Caki2 (cell line): ENCODE measurements at regions not wholly inside any gene's neighbourhood (a gene's known extent, or its start where the extent isn't known, plus 50 kb on each side); places are given as distances from the start of the nearest gene placed in this dataset.
A peak's percentile ranks its signal among the peaks of the same experiment; 100 is the strongest.

ENCODE experiments used
- DNase-seq: peaks from one replicate; pipeline ENCODE4 v3.0.0-alpha.2; 2015; ENCODE audit warnings: low read depth
- in situ Hi-C: cut with HindIII; loops from 2 replicates; pipeline ENCODE4 v1.10.0; 2016; ENCODE audit warnings: low sequenced_read_pairs, low pct_unique_long_range_greater_than_20kb, mixed read lengths

DNA sequence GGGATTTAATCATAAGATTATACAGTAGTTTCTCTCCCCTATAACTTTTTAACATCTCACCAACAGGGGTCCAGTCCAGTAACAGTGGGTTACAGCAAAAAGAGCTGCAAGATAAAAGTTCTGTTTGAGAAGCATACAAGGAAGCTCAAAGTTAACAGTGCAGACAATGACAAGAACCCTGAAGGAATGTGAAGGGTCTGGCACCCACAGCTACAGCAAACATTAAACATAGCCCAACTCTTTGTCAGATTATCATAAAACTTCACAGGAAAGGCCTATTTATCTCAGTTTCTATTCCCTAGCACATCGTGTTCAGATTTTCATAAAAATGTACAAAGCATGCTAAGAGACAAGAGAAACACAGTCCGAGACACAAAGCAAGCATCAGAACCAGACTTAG lies 309.4 kb downstream of the DIRAS2 start:
- no peak for DNase-seq
- in situ Hi-C loops = loop anchor here (10.0 kb wide), 1 partner anchor 102 kb away; no protein-coding TSS in a partner anchor

DNA sequence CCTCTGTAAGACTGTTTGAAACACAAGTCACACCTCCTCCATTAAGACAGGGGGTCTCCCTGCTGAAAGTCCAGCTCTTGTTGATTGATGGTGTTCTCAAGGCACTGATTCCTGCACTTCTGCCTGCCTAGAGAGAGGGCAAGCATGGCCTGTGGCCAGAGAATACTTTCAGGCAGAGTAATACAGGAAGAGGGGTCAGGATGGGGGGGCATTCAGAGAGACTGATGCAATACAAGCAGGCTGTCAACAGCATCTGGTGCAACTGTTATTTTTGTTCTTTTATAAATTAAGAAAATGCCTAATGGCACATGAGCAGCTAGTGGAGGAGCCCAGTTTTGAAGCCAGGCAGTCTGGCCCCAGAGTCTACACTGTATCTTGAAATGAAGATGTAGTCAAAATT lies 302.2 kb downstream of the DIRAS2 start:
- in situ Hi-C loops = no loop called here
- no peak for DNase-seq

DNA sequence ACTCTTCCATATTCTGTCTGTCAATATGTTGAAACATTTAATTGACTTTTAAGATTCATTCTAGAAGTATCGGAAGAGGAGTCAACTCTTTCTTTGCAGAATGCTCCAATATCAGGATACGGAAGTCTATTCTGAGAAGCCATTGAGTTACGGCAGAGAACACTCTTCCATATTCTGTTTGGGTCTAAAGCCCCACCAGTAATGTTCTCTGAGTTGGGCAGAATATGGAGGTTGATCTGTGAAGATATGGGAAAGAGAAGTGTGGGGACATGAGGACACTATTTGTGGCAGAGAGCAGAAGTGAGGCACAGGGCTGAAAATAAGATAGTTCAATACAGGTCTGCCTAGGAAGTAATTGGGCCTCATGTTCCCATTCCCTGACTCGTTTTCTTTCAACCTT lies 300.0 kb downstream of the DIRAS2 start:
- DNase-seq = no peak
- in situ Hi-C loops = no loop called here

DNA sequence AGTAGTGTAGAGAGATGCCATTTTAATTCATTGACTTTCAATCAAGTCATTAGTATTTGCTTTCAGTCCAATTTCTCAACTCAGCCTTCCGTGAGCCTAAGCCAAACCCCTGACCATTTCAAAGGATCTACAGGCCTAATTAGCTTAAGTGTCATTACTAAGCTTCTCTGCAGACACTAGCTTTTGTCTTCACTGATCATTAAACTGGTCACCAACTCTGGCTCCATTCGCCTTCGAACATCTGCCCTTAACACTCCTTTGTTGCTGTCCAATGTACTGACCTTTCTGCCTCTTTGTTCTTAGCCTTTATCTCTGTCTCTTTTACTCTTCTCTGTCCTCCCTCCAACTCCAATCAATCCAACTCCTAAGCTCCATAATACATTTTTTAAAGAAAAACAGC lies 299.3 kb downstream of the DIRAS2 start:
- in situ Hi-C loops = no loop called here
- peak; percentile 22 for DNase-seq

DNA sequence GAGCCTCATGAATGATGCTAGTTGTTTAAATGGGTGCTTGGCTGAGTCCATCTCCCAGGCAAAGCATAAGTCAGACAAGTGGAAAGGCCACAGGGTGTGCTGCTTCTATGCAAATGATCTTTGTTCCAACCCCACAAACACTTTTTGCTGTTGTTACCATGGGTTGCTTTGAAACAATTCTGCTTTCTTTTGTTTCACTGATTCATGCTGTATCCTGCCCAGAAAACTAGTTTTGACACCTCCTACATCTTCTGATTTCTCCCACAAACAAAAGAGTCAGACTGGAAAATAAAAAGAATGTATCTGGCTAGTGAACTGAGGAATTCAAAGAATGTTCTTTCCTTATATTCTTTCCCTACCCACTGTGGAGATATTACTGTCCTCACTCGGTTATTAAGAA lies 298.6 kb downstream of the DIRAS2 start:
- DNase-seq = peak; percentile 86
- in situ Hi-C loops = no loop called here

DNA sequence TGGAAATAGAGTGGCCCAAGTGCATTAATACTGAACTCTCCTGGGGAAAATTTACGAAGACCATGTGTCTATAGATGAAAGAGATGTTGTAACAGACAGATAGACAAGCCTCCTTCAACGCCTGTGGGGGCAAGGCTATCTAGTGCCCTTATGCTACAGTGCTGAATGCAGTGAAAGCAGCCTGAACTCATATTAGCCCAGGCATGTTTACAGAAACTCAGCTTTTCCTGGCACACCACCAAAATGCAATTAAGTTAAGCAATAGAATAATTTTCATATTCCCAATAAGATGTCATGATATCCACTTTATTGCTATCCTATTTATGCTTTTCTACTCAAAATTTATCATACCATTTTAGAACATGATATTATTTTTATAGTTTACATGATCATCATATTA lies 277.0 kb downstream of the DIRAS2 start:
- in situ Hi-C loops = no loop called here
- no peak for DNase-seq

DNA sequence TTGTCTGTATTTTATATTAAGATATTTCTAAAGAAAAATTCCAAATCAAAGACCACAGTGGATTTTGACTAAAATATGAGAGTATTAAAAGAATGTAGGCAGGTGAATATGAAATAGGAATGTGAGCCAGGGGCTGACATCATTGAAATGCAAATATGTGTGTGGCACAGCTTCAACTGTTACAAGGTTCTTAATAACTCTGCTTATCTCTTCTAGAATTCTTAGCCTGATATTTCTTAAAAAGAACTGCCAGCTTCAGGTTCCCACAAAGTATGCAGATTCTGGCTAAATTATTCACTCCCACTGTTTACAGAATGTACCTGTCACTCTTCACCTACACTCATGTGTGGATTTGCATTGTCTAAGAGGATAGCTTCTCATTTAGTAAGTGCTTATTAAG lies 274.4 kb downstream of the DIRAS2 start:
- in situ Hi-C loops = no loop called here
- no peak for DNase-seq

DNA sequence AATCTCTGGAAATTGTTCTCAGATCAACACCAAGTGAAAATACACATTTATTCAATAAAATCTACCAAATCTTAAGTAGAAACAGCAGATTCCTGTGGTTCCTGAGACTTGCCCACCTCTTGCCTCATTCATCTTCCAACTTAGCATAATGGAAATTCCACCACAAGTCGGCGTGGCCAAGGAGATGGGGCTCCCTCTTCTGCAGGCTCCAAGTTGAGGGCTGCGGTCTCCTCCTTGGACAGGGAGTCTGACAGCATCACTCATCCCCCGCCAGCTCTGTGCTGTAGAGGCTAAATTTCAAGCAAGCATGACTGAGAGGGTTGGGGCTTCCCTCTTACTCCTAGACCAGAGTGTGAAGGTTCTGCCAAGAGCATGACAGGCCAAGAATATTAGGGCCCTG lies 273.7 kb downstream of the DIRAS2 start:
- DNase-seq = no peak
- in situ Hi-C loops = no loop called here

DNA sequence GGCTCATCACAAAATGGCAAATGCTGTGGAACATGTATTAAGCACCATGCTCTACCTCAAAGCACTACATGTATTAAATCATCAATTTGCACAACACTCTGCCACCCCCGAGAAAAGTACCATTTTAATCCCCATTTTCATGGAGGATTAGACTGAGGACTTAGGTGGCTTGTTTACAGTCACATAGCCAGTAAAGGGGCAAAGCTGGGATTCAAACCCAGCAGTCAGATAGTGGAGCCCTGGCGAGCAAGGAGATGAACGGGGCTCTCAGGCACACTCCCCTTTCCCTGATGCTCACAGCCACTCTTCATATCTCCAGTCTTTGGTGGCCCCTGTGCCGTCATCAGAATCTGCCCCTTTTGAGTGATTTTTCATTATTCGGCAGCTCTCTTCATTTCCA lies 262.9 kb downstream of the DIRAS2 start:
- DNase-seq = no peak
- in situ Hi-C loops = no loop called here

DNA sequence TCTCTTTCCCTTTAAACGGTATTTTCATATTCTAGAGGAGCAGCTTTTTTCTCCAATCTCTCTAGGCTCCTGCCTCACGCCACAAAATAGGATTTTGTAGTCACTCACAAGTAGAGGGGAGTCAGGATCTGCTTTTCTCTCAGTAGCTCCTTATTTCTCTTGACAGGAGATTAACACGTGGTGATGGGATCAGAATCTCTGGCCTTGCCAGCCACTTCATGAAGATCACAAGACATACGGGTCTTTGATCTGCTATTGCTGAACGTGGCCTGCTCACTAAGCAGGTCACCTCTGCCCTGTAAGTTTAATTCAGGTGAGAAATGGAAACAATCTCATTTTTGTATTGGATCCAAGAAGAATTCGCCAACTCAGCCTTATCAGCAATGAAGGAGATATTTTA lies 257.5 kb downstream of the DIRAS2 start:
- DNase-seq = no peak
- in situ Hi-C loops = no loop called here

DNA sequence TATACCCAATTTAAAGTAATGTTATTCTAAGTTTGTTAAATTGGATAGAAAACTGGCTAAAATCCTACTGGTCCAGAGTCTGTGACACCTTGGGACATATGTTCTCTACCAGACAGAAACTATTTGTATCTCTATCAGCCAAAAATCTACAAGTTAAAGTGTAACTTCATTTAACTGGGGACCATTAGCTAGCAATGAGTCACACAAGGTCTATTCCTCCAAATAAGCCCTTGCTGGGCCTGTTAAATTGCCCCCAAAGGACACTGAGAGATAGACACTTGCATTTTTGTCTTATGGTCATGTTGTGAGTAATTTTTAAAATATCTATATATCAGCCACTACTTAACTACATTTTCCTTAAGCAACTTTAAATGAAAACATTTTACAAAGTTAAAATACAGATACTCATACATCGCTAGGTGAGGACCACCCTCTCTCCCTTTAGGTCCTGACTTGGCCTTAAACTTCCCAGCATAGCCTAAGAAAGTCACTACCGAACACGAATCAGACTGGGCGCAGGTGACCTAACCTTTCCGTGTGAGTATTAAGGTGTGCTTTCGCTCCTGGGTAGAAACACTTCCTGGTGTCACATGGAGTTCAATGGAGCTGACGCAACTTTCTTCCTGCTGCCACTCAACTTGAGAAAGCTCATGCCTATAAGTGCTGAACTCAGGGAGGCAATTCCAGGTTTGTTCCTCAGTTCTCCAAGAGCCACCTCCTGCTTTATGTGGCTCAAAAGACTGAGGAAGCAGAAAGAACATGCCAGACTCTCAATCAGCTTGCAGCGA lies 249.1 kb downstream of the DIRAS2 start:
- in situ Hi-C loops = no loop called here
- peak; percentile 88 for DNase-seq

DNA sequence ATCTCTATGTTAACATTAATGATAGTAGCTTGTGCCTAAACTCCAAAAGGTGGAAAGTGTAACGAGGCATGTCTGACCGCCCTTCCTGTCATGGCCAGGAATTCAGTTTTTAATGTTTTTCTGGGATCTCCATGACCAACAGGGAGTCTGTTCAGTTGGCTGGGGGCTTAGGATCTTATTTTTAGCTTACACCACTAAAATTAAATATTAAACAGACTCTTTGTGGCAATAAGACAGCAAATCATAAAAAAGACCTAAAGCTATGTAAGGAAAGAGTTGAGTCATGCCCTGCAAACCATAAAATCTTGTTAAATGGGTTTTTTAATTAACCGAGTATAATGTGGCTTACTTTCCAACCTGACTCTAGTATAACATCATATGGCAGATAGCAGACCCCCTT lies 247.8 kb downstream of the DIRAS2 start:
- peak; percentile 87 for DNase-seq
- in situ Hi-C loops = no loop called here

DNA sequence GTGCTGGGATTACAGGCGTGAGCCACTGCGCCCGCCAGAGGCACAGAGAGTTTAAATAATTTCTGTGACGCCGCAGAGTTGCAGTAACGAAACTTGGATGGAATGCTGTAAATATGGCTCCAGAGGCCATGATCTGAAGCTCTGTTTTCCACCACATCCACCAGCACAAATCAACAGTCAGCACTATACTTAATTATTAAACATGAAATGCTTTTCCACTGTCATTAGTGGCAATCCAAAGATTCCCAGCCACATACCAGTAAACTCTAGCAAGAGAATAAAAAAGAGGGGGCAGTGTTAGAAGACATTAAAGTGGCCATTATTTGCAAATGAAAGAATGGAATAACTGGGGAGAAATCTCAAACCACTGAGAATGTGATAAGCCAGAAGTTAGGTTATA lies 242.5 kb downstream of the DIRAS2 start:
- in situ Hi-C loops = no loop called here
- no peak for DNase-seq

DNA sequence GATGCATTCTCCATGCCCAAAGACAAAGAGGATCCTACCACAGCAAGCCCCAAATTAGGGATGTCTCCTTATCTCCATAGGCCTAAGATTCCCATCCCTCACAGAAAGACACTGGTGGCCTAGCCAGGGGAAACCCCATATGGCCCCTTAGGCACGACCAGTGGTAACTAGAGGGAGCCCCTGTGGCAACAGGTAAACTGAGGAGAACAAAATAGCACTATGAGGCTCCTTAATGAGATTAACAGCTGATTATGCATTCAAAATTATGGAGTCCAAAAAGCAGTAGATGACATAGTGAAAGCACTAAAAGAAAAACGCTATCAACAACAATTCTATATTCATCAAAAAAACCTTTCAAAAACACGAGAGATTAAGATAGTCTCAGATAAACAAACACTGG lies 234.0 kb downstream of the DIRAS2 start:
- in situ Hi-C loops = no loop called here
- DNase-seq = no peak

DNA sequence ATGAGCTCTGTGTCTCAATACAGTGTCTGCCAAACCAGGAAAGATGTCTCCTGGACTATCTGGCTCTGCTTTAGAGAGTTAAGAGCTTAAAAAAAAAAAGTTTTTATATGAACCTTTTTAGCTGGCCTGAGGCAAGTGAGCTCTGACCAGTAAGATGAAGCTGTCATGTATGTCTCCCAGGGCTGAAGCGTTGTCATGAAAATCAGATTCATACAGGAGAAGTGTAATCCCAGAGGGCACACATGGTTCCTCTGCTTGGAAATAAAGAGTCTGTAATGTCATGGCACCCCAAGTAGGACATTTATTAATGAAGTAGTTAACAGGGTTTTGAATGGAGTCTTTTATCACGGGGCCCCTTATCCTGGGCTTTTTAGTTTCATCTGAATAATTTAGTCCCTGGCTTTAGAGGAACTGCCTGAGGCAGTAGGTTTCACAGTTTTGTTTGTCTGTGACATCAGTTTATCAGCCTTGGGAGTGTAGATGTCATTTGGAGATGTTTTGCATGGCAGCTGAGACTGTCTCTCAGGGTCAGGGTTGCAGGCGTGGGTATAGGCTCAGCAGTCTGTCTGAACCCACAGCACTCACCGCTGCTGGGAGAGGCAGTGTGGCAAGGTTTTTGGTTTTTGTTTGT lies 223.3 kb downstream of the DIRAS2 start:
- in situ Hi-C loops = no loop called here
- no peak for DNase-seq

DNA sequence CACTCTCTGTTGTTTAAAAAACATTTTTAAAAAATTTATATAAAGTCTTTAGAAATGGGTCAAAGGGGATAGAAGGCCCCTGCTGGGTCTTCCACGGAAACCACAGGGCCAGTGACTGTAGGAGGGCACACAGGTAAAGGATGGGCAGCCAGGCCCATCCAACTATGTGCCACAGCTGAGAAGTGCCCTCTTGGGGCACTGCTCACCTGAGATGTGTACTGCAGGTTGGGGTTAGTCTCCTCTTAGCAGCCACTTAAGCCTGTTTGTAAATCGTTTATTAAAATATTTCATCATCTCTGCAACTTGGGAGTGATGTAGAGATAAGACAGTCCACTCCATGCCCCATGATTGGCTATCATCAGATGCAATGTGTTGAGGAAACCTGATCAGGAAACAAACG lies 222.4 kb downstream of the DIRAS2 start:
- DNase-seq = no peak
- in situ Hi-C loops = no loop called here

DNA sequence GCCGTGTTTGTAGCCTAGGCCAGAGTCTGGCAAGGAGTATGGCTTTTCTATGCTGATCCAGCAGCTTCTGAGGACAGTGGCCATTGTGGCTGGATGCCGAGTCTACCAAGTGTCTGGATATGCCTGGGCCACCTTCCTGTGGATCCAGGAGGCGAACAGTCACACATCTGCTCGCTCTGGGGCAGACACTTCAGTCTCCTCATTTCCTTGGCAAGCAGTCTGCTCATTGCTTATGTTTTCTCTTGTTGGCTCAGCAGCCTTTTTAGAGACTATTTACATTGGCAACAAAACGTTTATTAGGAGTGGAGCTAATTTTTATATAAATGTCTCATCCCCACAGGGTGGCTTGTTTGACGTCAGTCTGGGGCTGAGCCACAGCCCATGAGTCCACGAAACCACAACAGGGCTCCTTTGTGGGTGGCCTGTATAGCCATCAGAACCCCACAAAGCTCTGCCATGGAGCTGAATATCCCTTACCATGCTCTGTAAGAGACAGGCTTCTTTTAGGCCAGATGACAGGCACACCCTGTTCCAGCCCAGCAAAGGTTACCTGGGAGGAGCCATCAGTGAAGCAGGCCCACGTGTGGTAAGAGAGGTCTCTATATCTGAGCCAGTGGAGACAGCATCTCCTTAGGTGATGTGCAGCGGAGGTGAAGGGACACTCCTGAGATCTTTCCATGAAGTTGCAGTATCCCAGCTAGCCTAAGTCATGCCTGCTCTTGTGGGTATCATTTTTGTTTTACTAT lies 221.7 kb downstream of the DIRAS2 start:
- peak; percentile 50 for DNase-seq
- in situ Hi-C loops = no loop called here

DNA sequence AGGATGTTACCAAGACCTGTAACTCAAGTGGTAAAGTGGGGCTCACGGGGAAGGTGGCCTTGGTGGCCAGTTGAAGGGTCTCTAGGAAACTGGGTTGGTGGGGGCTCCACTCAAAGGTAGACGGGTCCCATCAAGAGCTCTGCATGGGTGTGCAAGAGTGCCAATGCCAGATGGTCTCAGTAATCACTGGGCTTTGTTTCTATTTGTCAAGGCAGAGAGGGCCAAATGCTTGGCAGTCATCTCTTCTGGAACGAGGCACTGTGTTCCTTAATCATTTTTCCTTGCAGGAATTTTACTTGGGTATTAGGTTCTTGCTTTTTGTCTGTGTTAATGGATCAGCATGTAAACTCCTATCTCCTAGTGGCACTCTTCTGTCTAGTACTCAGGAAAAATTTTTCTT lies 220.8 kb downstream of the DIRAS2 start:
- in situ Hi-C loops = no loop called here
- no peak for DNase-seq

DNA sequence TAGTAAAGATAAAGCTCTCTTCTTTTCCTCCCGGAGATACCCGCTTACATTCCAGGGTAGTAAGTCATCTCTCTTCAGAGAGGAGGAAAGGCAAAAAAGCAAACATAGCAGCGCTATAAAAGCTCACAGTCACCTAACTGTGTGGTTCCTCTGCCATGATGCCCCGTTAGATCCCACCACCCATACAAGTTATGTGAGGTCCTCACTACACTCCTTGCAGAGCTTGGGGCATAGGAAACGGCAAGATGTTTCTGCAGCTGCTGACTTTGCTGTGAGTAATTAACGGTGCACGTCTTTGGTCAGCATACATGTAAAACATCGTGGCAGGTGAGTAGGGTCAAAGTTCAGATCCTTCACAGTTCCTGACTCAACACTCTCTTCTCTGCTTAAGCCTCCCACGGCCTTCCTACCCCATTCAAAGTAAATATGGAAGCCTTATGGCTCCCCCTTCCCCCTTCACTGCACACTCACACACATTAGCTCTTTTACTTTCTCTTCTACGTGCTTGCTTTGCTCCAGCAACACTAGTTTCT lies 218.9 kb downstream of the DIRAS2 start:
- in situ Hi-C loops = no loop called here
- DNase-seq = peak; percentile 77
